ENCODE measurements at regions not wholly inside any gene's neighbourhood (a gene's known extent, or its start where the extent isn't known, plus 50 kb on each side); places are given as distances from the start of the nearest gene placed in this dataset.

DNA sequence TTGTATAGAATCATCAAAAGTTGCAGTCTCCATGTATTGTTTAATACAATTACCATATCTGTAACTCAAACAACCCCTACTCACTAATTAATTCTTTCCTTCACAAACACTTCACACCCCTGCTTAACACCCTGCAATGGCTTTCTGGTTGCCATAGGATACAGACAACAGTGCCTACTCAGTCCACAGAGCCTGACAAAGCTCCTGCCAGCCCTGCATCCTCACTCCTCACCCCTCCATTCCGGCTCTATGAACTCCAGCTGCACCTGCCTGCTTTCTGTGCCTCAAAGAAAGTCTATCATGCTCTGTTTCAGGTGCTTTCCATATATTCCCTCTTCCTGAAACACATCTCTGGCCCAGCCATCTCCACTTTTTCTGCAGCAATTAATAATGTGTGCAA lies 253.4 kb downstream of the HACE1 start:
- H3K79me1 ChIP-seq (ENCODE audit: low read depth, low read length) = no peaks in the 10 kb centered on the region
- POLR2A ChIA-PET (ENCODE audit: partially characterized antibody) = no interaction called here
- no peak overlapping the region for H2BK12ac ChIP-seq (ENCODE audit: low read depth, low read length)
- H4K91ac ChIP-seq (replicated peaks; ENCODE audit: insufficient read length, low read length) = no peak overlapping the region
- no peak for DNase-seq (ENCODE audit: low read depth in 1 of 2, low spot score in 2 of 2)
- no peak overlapping the region for H3K4me2 ChIP-seq (ENCODE audit: insufficient read depth in 1 of 2, low read depth in 2 of 2, low read length in 2 of 2)
- no peak overlapping the region for H3K18ac ChIP-seq (ENCODE audit: extremely low read depth, low read length)
- H2BK120ac ChIP-seq (replicated peaks; ENCODE audit: low read depth, low read length) = no peak overlapping the region
- no peak overlapping the region for H3K4me3 ChIP-seq (ENCODE audit: extremely low read depth in 1 of 4, insufficient read depth in 2 of 4, low read depth in 3 of 4, low read length in 4 of 4)
- H3K9me3 ChIP-seq (ENCODE audit: insufficient read depth in 2 of 2, low read depth in 1 of 2, low read length in 1 of 2) = no peaks in the 10 kb centered on the region
- TF ChIP-seq RAD21 (IDR thresholded peaks at IDR 0.05 in 1 of 2, conservative IDR thresholded peaks at IDR 0.05 in 1 of 2; ENCODE audit: low read depth in 2 of 2, low read length in 2 of 2) (no peak), NANOG (IDR thresholded peaks at IDR 0.05; ENCODE audit: insufficient read depth, low read depth, low read length, poor library complexity, severe bottlenecking) (no peak), KDM4A (IDR thresholded peaks at IDR 0.05; ENCODE audit: low read depth, low read length, severe bottlenecking) (no peak), BCL11A (IDR thresholded peaks at IDR 0.05; ENCODE audit: low read depth in 2 of 2, low read length in 2 of 2) (no peak), POLR2A (IDR thresholded peaks at IDR 0.05; ENCODE audit: control extremely low read depth in 1 of 2, low read depth in 2 of 2, low read length in 2 of 2) (no peak), CTBP2 (IDR thresholded peaks at IDR 0.05; ENCODE audit: borderline replicate concordance, insufficient read depth, insufficient read length, low read length) (no peak), PHF8 (conservative IDR thresholded peaks at IDR 0.05; ENCODE audit: low read depth, low read length) (no peak), MAFK (IDR thresholded peaks at IDR 0.05; ENCODE audit: low read depth, low read length) (no peak), SIN3A (conservative IDR thresholded peaks at IDR 0.05 in 1 of 2, IDR thresholded peaks at IDR 0.05 in 1 of 2; ENCODE audit: low read depth in 1 of 2, low read length in 2 of 2) (no peak), TAF7 (optimal IDR thresholded peaks at IDR 0.05; ENCODE audit: borderline replicate concordance, low read depth, low read length) (no peak), BACH1 (IDR thresholded peaks at IDR 0.05; ENCODE audit: low read length) (no peak)
- TF ChIP-seq, protein P1, sequence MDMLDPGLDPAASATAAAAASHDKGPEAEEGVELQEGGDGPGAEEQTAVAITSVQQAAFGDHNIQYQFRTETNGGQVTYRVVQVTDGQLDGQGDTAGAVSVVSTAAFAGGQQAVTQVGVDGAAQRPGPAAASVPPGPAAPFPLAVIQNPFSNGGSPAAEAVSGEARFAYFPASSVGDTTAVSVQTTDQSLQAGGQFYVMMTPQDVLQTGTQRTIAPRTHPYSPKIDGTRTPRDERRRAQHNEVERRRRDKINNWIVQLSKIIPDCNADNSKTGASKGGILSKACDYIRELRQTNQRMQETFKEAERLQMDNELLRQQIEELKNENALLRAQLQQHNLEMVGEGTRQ (IDR thresholded peaks at IDR 0.05; ENCODE audit: low read length) = no peak
- H2BK15ac ChIP-seq (ENCODE audit: low read length) = no peak overlapping the region
- no peak overlapping the region for H3K56ac ChIP-seq (replicated peaks; ENCODE audit: insufficient read length, low read depth, low read length)
- H2AFZ ChIP-seq (ENCODE audit: low read length) = no peak overlapping the region
- no peak overlapping the region for H2AK5ac ChIP-seq (ENCODE audit: low read depth, low read length)
- no peak overlapping the region for H2BK20ac ChIP-seq (ENCODE audit: low read length)
- no peaks in the 10 kb centered on the region for H3K23me2 ChIP-seq (ENCODE audit: low read depth, low read length)
- H4K20me1 ChIP-seq (replicated peaks in 1 of 2; ENCODE audit: control insufficient read depth in 1 of 2, insufficient read depth in 2 of 2, low read length in 2 of 2) = no peaks in the 10 kb centered on the region
- FAIRE-seq = no peak
- H3K36me3 ChIP-seq (ENCODE audit: control insufficient read depth in 2 of 4, insufficient read depth in 4 of 4, low read length in 3 of 4) = no peaks in the 10 kb centered on the region
- H3K79me2 ChIP-seq (ENCODE audit: control insufficient read depth in 1 of 2, insufficient read depth in 2 of 2, low read length in 2 of 2) = no peaks in the 10 kb centered on the region
- no peaks in the 10 kb centered on the region for H3K27me3 ChIP-seq (replicated peaks in 1 of 4; ENCODE audit: control insufficient read depth in 3 of 4, extremely low read depth in 1 of 4, insufficient read depth in 3 of 4, low read length in 3 of 4)
- peaks cover 0 to 3% (median 0%) of the 10 kb centered on the region in 4 experiments; a peak in 1 of 7 replicates for H3K4me1 ChIP-seq (replicated peaks in 1 of 4; ENCODE audit: control insufficient read depth in 3 of 4, insufficient read depth in 4 of 4, low read length in 3 of 4)
- H3K14ac ChIP-seq (ENCODE audit: insufficient read length) = no peak overlapping the region
- H3K27ac ChIP-seq (ENCODE audit: low read depth, low read length) = no peak overlapping the region
- no peak overlapping the region for H3K4ac ChIP-seq (replicated peaks; ENCODE audit: insufficient read length, low read depth, low read length)
- no peak overlapping the region for H3K23ac ChIP-seq (ENCODE audit: insufficient read length)
- H3K9ac ChIP-seq (replicated peaks in 1 of 4; ENCODE audit: extremely low read depth in 1 of 4, low read depth in 3 of 4, low read length in 3 of 4) = no peak overlapping the region
- no peak overlapping the region for H4K8ac ChIP-seq (ENCODE audit: extremely low read depth, insufficient read depth, low read length)
- whole genome bisulfite sequencing, 2 experiments (ENCODE audit: extremely low coverage in 1 of 2, insufficient coverage in 1 of 2, insufficient read length in 1 of 2, insufficient replicate concordance in 2 of 2, low coverage in 1 of 2, low lambda C conversion rate in 2 of 2, missing lambda C conversion rate in 1 of 2) = 88% methylated on average over 1 of the region's 1 CpG; no CpG with 5 or more reads in 1 of the 2 experiments
- CTCF ChIA-PET (ENCODE audit: partially characterized antibody) = interaction anchor here (1.0 to 1.2 kb wide), 3 partner anchors 15 to 80 kb away, joined by 3 to 4 read pairs (median 4); no protein-coding TSS in a partner anchor
- no peak overlapping the region for H4K5ac ChIP-seq (ENCODE audit: insufficient read length, low read depth, low read length)
- no peak overlapping the region for H2BK5ac ChIP-seq (ENCODE audit: low read depth, low read length)

All from H1 (cell line).